ENCODE measurements at regions not wholly inside any gene's neighbourhood (a gene's known extent, or its start where the extent isn't known, plus 50 kb on each side); places are given as distances from the start of the nearest gene placed in this dataset.

- no peak for DNase-seq
Observed at GRCh38 chr3:18880691-18881090, 267.6 kb upstream of the KCNH8 start.

- no peak for DNase-seq
Observed at GRCh38 chr3:18872466-18872865, 275.8 kb upstream of the KCNH8 start.

- DNase-seq = no peak
Observed at GRCh38 chr3:18870642-18871041, 277.7 kb upstream of the KCNH8 start.

- DNase-seq = no peak
Observed at GRCh38 chr3:18870074-18870640, 278.2 kb upstream of the KCNH8 start.

- DNase-seq = no peak
Observed at GRCh38 chr3:18868911-18869689, 279.2 kb upstream of the KCNH8 start.

GRCh38 chr3:18866899-18867298 lies 281.4 kb upstream of the KCNH8 start:
- DNase-seq = no peak

GRCh38 chr3:18864933-18865731 lies 283.2 kb upstream of the KCNH8 start:
- no peak for DNase-seq

- DNase-seq = no peak
Observed at GRCh38 chr3:18862077-18862476, 286.2 kb upstream of the KCNH8 start.

GRCh38 chr3:18861137-18861536 lies 287.2 kb upstream of the KCNH8 start:
- no peak for DNase-seq

GRCh38 chr3:18853269-18853668 lies 295.0 kb upstream of the KCNH8 start:
- DNase-seq = no peak

- DNase-seq = peak; percentile 7 to 27
Observed at GRCh38 chr3:18847583-18848197, 300.6 kb upstream of the KCNH8 start.

- no peak for DNase-seq
Observed at GRCh38 chr3:18843983-18844382, 304.3 kb upstream of the KCNH8 start.

- DNase-seq = no peak
Observed at GRCh38 chr3:18843188-18843587, 305.1 kb upstream of the KCNH8 start.

GRCh38 chr3:18841422-18842343 lies 306.6 kb upstream of the KCNH8 start:
- DNase-seq = no peak

- no peak for DNase-seq
Observed at GRCh38 chr3:18840535-18841137, 307.7 kb upstream of the KCNH8 start.

- no peak for DNase-seq
Observed at GRCh38 chr3:18838758-18839157, 309.6 kb upstream of the KCNH8 start.

GRCh38 chr3:18837137-18837755 lies 311.1 kb upstream of the KCNH8 start:
- DNase-seq = no peak

GRCh38 chr3:18835021-18835420 lies 313.3 kb upstream of the KCNH8 start:
- DNase-seq = no peak

- DNase-seq = no peak
Observed at GRCh38 chr3:18830087-18830486, 318.2 kb upstream of the KCNH8 start.

GRCh38 chr3:18828637-18829036 lies 319.7 kb upstream of the KCNH8 start:
- no peak for DNase-seq

GRCh38 chr3:18827664-18828063 lies 320.6 kb upstream of the KCNH8 start:
- DNase-seq = no peak
